GM12878 (cell line): ENCODE measurements at regions not wholly inside any gene's neighbourhood (a gene's known extent, or its start where the extent isn't known, plus 50 kb on each side); places are given as distances from the start of the nearest gene placed in this dataset.

Experiments
- ATAC-seq: fragments of 200-7000 bp; cut with Tn5 transposase; 3 replicates; pipeline ENCODE4 v1.9.1; 2020; ENCODE audit warnings: mild to moderate bottlenecking, moderate library complexity
- BruUV-seq: library from RNA; stranded (reverse); fragments of 400-500 nt; replicated peaks from 2 replicates; lab custom pipeline; 2021; lab: Mats Ljungman, UMichigan
- CTCF ChIA-PET: fragments of 300-600 bp; sonication (Branson Sonifier 250); formaldehyde crosslinking; extraction: SDS; loops from one replicate; lab custom pipeline; 2021; ENCODE audit warnings: inconsistent platforms; lab: Yijun Ruan, JAX
- POLR2A ChIA-PET: fragments of 350-600 bp; formaldehyde crosslinking; extraction: SDS; loops from one replicate; lab custom pipeline; 2021; ENCODE audit warnings: inconsistent platforms; lab: Charles Lee
- RAD21 ChIA-PET: fragments of 300-600 bp; sonication (Branson Sonifier 250); formaldehyde crosslinking; loops from one replicate; lab custom pipeline; 2023; ENCODE audit warnings: antibody characterized with exemption; ENCODE audit not compliant: unreplicated experiment; lab: Charles Lee
- SMC1A ChIA-PET: fragments of 300-600 bp; sonication (Branson Sonifier 250); formaldehyde crosslinking; loops from one replicate; lab custom pipeline; 2023; ENCODE audit not compliant: unreplicated experiment, uncharacterized antibody; lab: Charles Lee
- DNase-seq: peaks from one replicate; pipeline ENCODE4 v3.0.0-alpha.2; 2011; ENCODE audit warnings: low read depth, low spot score
- FAIRE-seq: peaks from 3 replicates; lab custom pipeline; 2011; peaks lifted over from hg19 to GRCh38; lab: Jason Lieb, UNC
- H2AFZ ChIP-seq: 2 replicates; pipeline ENCODE4 v1.6.0; 2011; ENCODE audit warnings: low read depth, low read length, control low read depth; ENCODE audit not compliant: control insufficient read depth
- H3K27ac ChIP-seq: 2 replicates; pipeline ENCODE4 v1.5.1; 2011; ENCODE audit warnings: control low read depth; ENCODE audit not compliant: control insufficient read depth, insufficient read depth
- H3K27me3 ChIP-seq, 2 experiments: replicated peaks in 1 of 2; 2 replicates each; pipeline versions ENCODE4 v1.6.0 to v1.6.1; 2011; ENCODE audit warnings: low read length in 1 of 2; ENCODE audit not compliant: control insufficient read depth in 2 of 2, insufficient read depth in 2 of 2
- H3K36me3 ChIP-seq, 2 experiments: 2 replicates each; pipeline ENCODE4 v1.5.1; 2011; ENCODE audit warnings: low read length in 1 of 2; ENCODE audit not compliant: control insufficient read depth in 2 of 2, insufficient read depth in 2 of 2
- H3K4me1 ChIP-seq: 2 replicates; pipeline ENCODE4 v1.6.1; 2011; ENCODE audit warnings: mild to moderate bottlenecking, low read length, moderate library complexity, mixed read lengths; ENCODE audit not compliant: control insufficient read depth, insufficient read depth
- H3K4me2 ChIP-seq: 2 replicates; pipeline ENCODE4 v1.6.0; 2011; ENCODE audit warnings: control low read depth; ENCODE audit not compliant: control insufficient read depth, insufficient read depth
- H3K4me3 ChIP-seq: fragments of 200-600 bp; sonication (generic); 2 replicates; pipeline ENCODE4 v1.5.1; 2016
- H3K79me2 ChIP-seq: 2 replicates; pipeline ENCODE4 v1.6.0; 2011; ENCODE audit warnings: low read length; ENCODE audit not compliant: control insufficient read depth, insufficient read depth
- H3K9ac ChIP-seq: 2 replicates; pipeline ENCODE4 v1.8.0; 2011; ENCODE audit warnings: low read length, control low read depth, mixed read lengths; ENCODE audit not compliant: control insufficient read depth, insufficient read depth
- H3K9me3 ChIP-seq: replicated peaks from 3 replicates; pipeline ENCODE4 v1.5.1; 2011; ENCODE audit warnings: mild to moderate bottlenecking, low read length; ENCODE audit not compliant: control insufficient read depth, insufficient read depth
- H4K20me1 ChIP-seq: 2 replicates; pipeline ENCODE4 v1.6.0; 2011; ENCODE audit not compliant: control insufficient read depth, insufficient read depth
- SMAD1 ChIP-seq: fragments of 450-650 bp; IDR thresholded peaks from 2 replicates; pipeline ENCODE4 v1.6.1; 2018; ENCODE audit warnings: mild to moderate bottlenecking, low read depth; ENCODE audit not compliant: partially characterized antibody
- SRF ChIP-seq, 2 experiments: IDR thresholded peaks; 2 replicates each; pipeline ENCODE4 v1.6.1; 2011; ENCODE audit warnings: low read depth in 2 of 2, low read length in 2 of 2, mild to moderate bottlenecking in 1 of 2, moderate library complexity in 1 of 2
- ZBED1 ChIP-seq: IDR thresholded peaks from 2 replicates; pipeline ENCODE4 v1.6.1; 2016; ENCODE audit warnings: borderline replicate concordance
- WGBS: methylation state at CpG from one replicate; pipeline ENCODE4 v1.1.6; 2016; ENCODE audit warnings: low lambda C conversion rate; ENCODE audit not compliant: insufficient replicate concordance, insufficient coverage; ENCODE audit errors: missing lambda C conversion rate; 5-methylcytosine and 5-hydroxymethylcytosine counted together
- in situ Hi-C: fragments of 300-500 bp; cut with MboI; formaldehyde crosslinking; loops from 9 replicates; pipeline ENCODE4 v1.14.3; 2018; ENCODE audit warnings: mixed read lengths
- intact Hi-C: fragments of 100-400 bp; cut with micrococcal nuclease; formaldehyde crosslinking; loops from one replicate; pipeline ENCODE4 v1.14.2; 2022; ENCODE audit not compliant: unreplicated experiment
- TF ChIP-seq, protein P1 (sequence below): IDR thresholded peaks from 2 replicates; pipeline ENCODE4 v1.6.1; 2012; ENCODE audit warnings: mild to moderate bottlenecking, low read depth, low read length

GRCh38 chr11:130529366-130529765, 80.9 kb downstream of the ADAMTS15 start:
- Histone ChIP-seq H3K4me2 (no peak overlapping the region), H3K9me3 (no peaks in the 10 kb centered on the region), H3K27ac (no peak overlapping the region), H3K27me3 (peaks cover 7 to 8% of the 10 kb centered on the region in 2 experiments), H3K79me2 (no peaks in the 10 kb centered on the region), H3K4me3 (no peak overlapping the region), H2AFZ (no peak overlapping the region), H3K36me3 (no peaks in the 10 kb centered on the region), H4K20me1 (no peaks in the 10 kb centered on the region), H3K9ac (no peak overlapping the region), H3K4me1 (no peaks in the 10 kb centered on the region)
- FAIRE-seq: no peak
- ChIA-PET RAD21 (no interaction called here), POLR2A (no interaction called here), CTCF (interaction anchor here (0.7 kb wide), 1 partner anchor 944 kb away, joined by 3 read pairs; no protein-coding TSS in a partner anchor), SMC1A (interaction anchor here (1.1 to 1.2 kb wide), 2 partner anchors 16 to 107 kb away, joined by 3 read pairs; no protein-coding TSS in a partner anchor)
- in situ Hi-C loops (no loop called here), intact Hi-C loops (no loop called here)
- DNase-seq: no peak
- ATAC-seq: no peak
- TF ChIP-seq SRF (IDR thresholded peaks at IDR 0.05; ENCODE audit: low read depth in 2 of 2, low read length in 2 of 2): no peak
- WGBS: 28% methylated on average over 5 of the region's 5 CpGs
- no TSS peak for BruUV-seq

DNA sequence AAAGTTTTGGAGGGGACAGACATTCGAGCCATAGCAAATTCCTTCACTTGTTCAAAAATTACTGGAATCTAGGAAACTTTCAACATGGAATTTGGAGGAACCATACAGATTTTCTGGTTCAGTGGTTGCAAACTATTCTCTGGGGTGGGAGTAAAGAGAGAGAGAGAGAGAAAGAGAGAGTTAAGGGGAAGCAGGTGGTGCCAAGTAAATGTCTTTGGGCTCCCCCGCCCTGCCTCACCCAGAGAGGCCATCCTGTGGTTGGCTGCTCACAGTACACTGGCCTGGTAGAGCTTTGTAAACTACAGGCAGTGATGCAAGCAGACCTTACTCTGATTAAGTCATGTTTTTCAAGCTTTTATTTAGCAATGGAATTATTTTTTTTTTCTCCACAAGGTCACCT, 82.6 kb downstream of the ADAMTS15 start:
- in situ Hi-C loops (no loop called here), intact Hi-C loops (no loop called here)
- no peak overlapping the region for H2AFZ ChIP-seq
- H3K4me2 ChIP-seq: no peak overlapping the region
- no peaks in the 10 kb centered on the region for H4K20me1 ChIP-seq
- no peaks in the 10 kb centered on the region for H3K4me1 ChIP-seq
- no TSS peak for BruUV-seq
- no peak overlapping the region for H3K9ac ChIP-seq
- TF ChIP-seq, protein P1, sequence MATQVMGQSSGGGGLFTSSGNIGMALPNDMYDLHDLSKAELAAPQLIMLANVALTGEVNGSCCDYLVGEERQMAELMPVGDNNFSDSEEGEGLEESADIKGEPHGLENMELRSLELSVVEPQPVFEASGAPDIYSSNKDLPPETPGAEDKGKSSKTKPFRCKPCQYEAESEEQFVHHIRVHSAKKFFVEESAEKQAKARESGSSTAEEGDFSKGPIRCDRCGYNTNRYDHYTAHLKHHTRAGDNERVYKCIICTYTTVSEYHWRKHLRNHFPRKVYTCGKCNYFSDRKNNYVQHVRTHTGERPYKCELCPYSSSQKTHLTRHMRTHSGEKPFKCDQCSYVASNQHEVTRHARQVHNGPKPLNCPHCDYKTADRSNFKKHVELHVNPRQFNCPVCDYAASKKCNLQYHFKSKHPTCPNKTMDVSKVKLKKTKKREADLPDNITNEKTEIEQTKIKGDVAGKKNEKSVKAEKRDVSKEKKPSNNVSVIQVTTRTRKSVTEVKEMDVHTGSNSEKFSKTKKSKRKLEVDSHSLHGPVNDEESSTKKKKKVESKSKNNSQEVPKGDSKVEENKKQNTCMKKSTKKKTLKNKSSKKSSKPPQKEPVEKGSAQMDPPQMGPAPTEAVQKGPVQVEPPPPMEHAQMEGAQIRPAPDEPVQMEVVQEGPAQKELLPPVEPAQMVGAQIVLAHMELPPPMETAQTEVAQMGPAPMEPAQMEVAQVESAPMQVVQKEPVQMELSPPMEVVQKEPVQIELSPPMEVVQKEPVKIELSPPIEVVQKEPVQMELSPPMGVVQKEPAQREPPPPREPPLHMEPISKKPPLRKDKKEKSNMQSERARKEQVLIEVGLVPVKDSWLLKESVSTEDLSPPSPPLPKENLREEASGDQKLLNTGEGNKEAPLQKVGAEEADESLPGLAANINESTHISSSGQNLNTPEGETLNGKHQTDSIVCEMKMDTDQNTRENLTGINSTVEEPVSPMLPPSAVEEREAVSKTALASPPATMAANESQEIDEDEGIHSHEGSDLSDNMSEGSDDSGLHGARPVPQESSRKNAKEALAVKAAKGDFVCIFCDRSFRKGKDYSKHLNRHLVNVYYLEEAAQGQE: no peak
- TF ChIP-seq SMAD1: no peak
- no peak for TF ChIP-seq ZBED1
- H3K36me3 ChIP-seq: no peaks in the 10 kb centered on the region
- H3K79me2 ChIP-seq: no peaks in the 10 kb centered on the region
- SMC1A ChIA-PET: interaction anchor here (0.6 kb wide), 1 partner anchor 363 kb away, joined by 3 read pairs; no protein-coding TSS in a partner anchor
- no peak for DNase-seq
- H3K4me3 ChIP-seq: no peak overlapping the region
- FAIRE-seq: no peak
- H3K27ac ChIP-seq: no peak overlapping the region
- no peak for ATAC-seq
- CTCF ChIA-PET: no interaction called here
- H3K27me3 ChIP-seq: peaks cover 4 to 5% of the 10 kb centered on the region in 2 experiments
- WGBS: 0% methylated on average over 2 of the region's 2 CpGs
- no peaks in the 10 kb centered on the region for H3K9me3 ChIP-seq
- RAD21 ChIA-PET: no interaction called here
- POLR2A ChIA-PET: no interaction called here
